Activated CD4-positive, CD25-positive, alpha-beta regulatory T cell treated with anti-CD3 and anti-CD28 coated beads, Interleukin-2, amount 50 U/mL, for 72 hours (primary cell): ENCODE measurements at regions not wholly inside any gene's neighbourhood (a gene's known extent, or its start where the extent isn't known, plus 50 kb on each side); places are given as distances from the start of the nearest gene placed in this dataset.

Experiments used
- DNase-seq: peaks from one replicate; pipeline ENCODE4 v3.0.0; 2021

GRCh38 chr12:111034083-111034885 is 113.9 kb upstream of the MYL2 start, which contains the start of gene CUX2:
Gene CUX2 (plus strand): TSS chr12:111034165.
- DNase-seq = no peak

- no peak for DNase-seq
Observed at GRCh38 chr12:111033281-111034082, 113.1 kb upstream of the MYL2 start.

GRCh38 chr12:111032591-111032919 is 112.2 kb upstream of the MYL2 start:
- DNase-seq = no peak

- DNase-seq = no peak
Observed at GRCh38 chr12:111031916-111032590, 111.7 kb upstream of the MYL2 start.

- DNase-seq = no peak
Observed at GRCh38 chr12:111030800-111031199, 110.4 kb upstream of the MYL2 start.

GRCh38 chr12:111029732-111030131 is 109.4 kb upstream of the MYL2 start:
- DNase-seq = no peak

- no peak for DNase-seq
Observed at GRCh38 chr12:111029305-111029704, 108.9 kb upstream of the MYL2 start.

GRCh38 chr12:111028830-111029229 is 108.5 kb upstream of the MYL2 start:
- DNase-seq = no peak

GRCh38 chr12:111027431-111027830 is 107.1 kb upstream of the MYL2 start:
- DNase-seq = no peak

- DNase-seq = no peak
Observed at GRCh38 chr12:111025792-111026430, 105.5 kb upstream of the MYL2 start.

GRCh38 chr12:111025301-111025700 is 104.9 kb upstream of the MYL2 start:
- DNase-seq = no peak

GRCh38 chr12:111024205-111024801 is 103.9 kb upstream of the MYL2 start:
- DNase-seq = peak; percentile 55

- DNase-seq = no peak
Observed at GRCh38 chr12:111022386-111022785, 102.0 kb upstream of the MYL2 start.

- DNase-seq = no peak
Observed at GRCh38 chr12:111014547-111014946, 94.2 kb upstream of the MYL2 start.

- no peak for DNase-seq
Observed at GRCh38 chr12:111012918-111013317, 92.5 kb upstream of the MYL2 start.

- no peak for DNase-seq
Observed at GRCh38 chr12:111011999-111012600, 91.7 kb upstream of the MYL2 start.

- no peak for DNase-seq
Observed at GRCh38 chr12:111010916-111011657, 90.7 kb upstream of the MYL2 start.

GRCh38 chr12:111010061-111010460 is 89.7 kb upstream of the MYL2 start:
- no peak for DNase-seq

- no peak for DNase-seq
Observed at GRCh38 chr12:111006621-111007020, 86.2 kb upstream of the MYL2 start.

GRCh38 chr12:110998971-110999370 is 78.6 kb upstream of the MYL2 start:
- DNase-seq = no peak

- no peak for DNase-seq
Observed at GRCh38 chr12:110998165-110998564, 77.8 kb upstream of the MYL2 start.

GRCh38 chr12:110996415-110996814 is 76.0 kb upstream of the MYL2 start:
- DNase-seq = no peak
